ENCODE measurements at regions not wholly inside any gene's neighbourhood (a gene's known extent, or its start where the extent isn't known, plus 50 kb on each side); places are given as distances from the start of the nearest gene placed in this dataset.

GRCh38 chr10:45241865-45242520 is 73.4 kb downstream of the OR13A1 start (continued):
- no peak for TF ChIP-seq ZBTB40 (IDR thresholded peaks at IDR 0.05)
- no peak for TF ChIP-seq ZBTB40 (CRISPR knock-in tag; IDR thresholded peaks at IDR 0.05)

All from K562 (cell line).